BE2C (cell line): ENCODE measurements at regions not wholly inside any gene's neighbourhood (a gene's known extent, or its start where the extent isn't known, plus 50 kb on each side); places are given as distances from the start of the nearest gene placed in this dataset.

Experiments used
- DNase-seq: peaks from one replicate; pipeline ENCODE4 v3.0.0-alpha.2; 2020
- H3K27me3 ChIP-seq: fragments of 250-450 bp; sonication (Bioruptor Pico); 2 replicates; pipeline ENCODE4 v1.5.1; 2020; ENCODE audit warnings: mild to moderate bottlenecking
- H3K36me3 ChIP-seq: fragments of 250-450 bp; sonication (Bioruptor Pico); 2 replicates; pipeline ENCODE4 v1.5.1; 2020; ENCODE audit warnings: mild to moderate bottlenecking
- H3K4me1 ChIP-seq: fragments of 250-450 bp; sonication (Bioruptor Pico); 2 replicates; pipeline ENCODE4 v1.5.1; 2020
- H3K4me3 ChIP-seq: 2 replicates; pipeline ENCODE4 v1.5.1; 2011; ENCODE audit warnings: low read depth, low read length
- H3K9me3 ChIP-seq: fragments of 250-450 bp; sonication (Bioruptor Pico); 2 replicates; pipeline ENCODE4 v1.5.1; 2020
- CTCF ChIP-seq: IDR thresholded peaks from 2 replicates; pipeline ENCODE4 v1.5.1; 2012; ENCODE audit warnings: mild to moderate bottlenecking, low read depth, low read length

GRCh38 chr18:44521668-44522022 is 159.0 kb upstream of the SETBP1 start:
- Histone ChIP-seq H3K4me3 (no peak overlapping the region), H3K36me3 (no peaks in the 10 kb centered on the region), H3K9me3 (no peaks in the 10 kb centered on the region), H3K27me3 (no peaks in the 10 kb centered on the region), H3K4me1 (no peaks in the 10 kb centered on the region)
- no peak for DNase-seq
- TF ChIP-seq CTCF = no peak

GRCh38 chr18:44526705-44527415 is 153.8 kb upstream of the SETBP1 start:
- DNase-seq = no peak
- Histone ChIP-seq H3K36me3 (no peaks in the 10 kb centered on the region), H3K4me1 (no peaks in the 10 kb centered on the region), H3K4me3 (no peak overlapping the region), H3K9me3 (no peaks in the 10 kb centered on the region), H3K27me3 (no peaks in the 10 kb centered on the region)
- TF ChIP-seq CTCF = no peak

- Histone ChIP-seq H3K36me3 (no peaks in the 10 kb centered on the region), H3K27me3 (no peaks in the 10 kb centered on the region), H3K4me3 (no peak overlapping the region), H3K4me1 (no peaks in the 10 kb centered on the region), H3K9me3 (no peaks in the 10 kb centered on the region)
- no peak for DNase-seq
- TF ChIP-seq CTCF = no peak
These were observed 147.6 kb upstream of the SETBP1 start for GRCh38 chr18:44533071-44533470.

- Histone ChIP-seq H3K4me1 (no peaks in the 10 kb centered on the region), H3K36me3 (no peaks in the 10 kb centered on the region), H3K27me3 (no peaks in the 10 kb centered on the region), H3K4me3 (no peak overlapping the region), H3K9me3 (no peaks in the 10 kb centered on the region)
- TF ChIP-seq CTCF = no peak
- no peak for DNase-seq
These were observed 144.6 kb upstream of the SETBP1 start for GRCh38 chr18:44536046-44536445.

GRCh38 chr18:44536619-44537018 is 144.1 kb upstream of the SETBP1 start:
- H3K9me3 ChIP-seq = no peaks in the 10 kb centered on the region
- no peak overlapping the region for H3K4me3 ChIP-seq
- no peak for TF ChIP-seq CTCF
- DNase-seq = no peak
- no peaks in the 10 kb centered on the region for H3K36me3 ChIP-seq
- no peaks in the 10 kb centered on the region for H3K27me3 ChIP-seq
- no peaks in the 10 kb centered on the region for H3K4me1 ChIP-seq

DNA sequence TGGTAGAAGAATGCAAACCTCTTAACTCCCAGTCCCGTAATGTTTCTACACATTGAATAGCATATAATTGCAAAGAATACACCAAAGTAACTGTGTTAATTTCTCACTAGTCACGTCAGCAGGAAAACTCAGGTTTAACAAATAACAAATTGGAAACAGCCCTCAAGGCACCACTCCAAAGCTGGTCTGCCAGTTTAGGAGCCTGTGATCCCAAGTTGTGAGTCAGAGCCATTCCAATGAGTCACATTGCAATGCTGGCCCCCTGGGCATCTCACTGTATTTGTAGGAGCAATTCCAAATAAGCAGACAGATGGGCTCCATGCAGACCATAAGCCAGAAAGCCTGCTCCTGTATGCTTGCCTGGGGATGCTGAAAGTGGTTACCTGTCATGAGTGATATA is 143.2 kb upstream of the SETBP1 start:
- no peaks in the 10 kb centered on the region for H3K9me3 ChIP-seq
- no peaks in the 10 kb centered on the region for H3K27me3 ChIP-seq
- TF ChIP-seq CTCF = no peak
- no peaks in the 10 kb centered on the region for H3K4me1 ChIP-seq
- DNase-seq = peak; percentile 34
- no peaks in the 10 kb centered on the region for H3K36me3 ChIP-seq
- no peak overlapping the region for H3K4me3 ChIP-seq
